ENCODE measurements at regions not wholly inside any gene's neighbourhood (a gene's known extent, or its start where the extent isn't known, plus 50 kb on each side); places are given as distances from the start of the nearest gene placed in this dataset.
"Not testable (repeated sequence)": the region's sequence is repeated elsewhere in the genome, so short reads cannot be mapped to it uniquely, and the experiment has no call there.

- not testable (repeated sequence) for DNase-seq
These were observed 824.7 kb downstream of the LRRTM4 start for GRCh38 chr2:76697439-76697838.

GRCh38 chr2:76692908-76693307 is 829.3 kb downstream of the LRRTM4 start:
- DNase-seq: no peak

GRCh38 chr2:76688732-76689131 is 833.4 kb downstream of the LRRTM4 start:
- no peak for DNase-seq

DNA sequence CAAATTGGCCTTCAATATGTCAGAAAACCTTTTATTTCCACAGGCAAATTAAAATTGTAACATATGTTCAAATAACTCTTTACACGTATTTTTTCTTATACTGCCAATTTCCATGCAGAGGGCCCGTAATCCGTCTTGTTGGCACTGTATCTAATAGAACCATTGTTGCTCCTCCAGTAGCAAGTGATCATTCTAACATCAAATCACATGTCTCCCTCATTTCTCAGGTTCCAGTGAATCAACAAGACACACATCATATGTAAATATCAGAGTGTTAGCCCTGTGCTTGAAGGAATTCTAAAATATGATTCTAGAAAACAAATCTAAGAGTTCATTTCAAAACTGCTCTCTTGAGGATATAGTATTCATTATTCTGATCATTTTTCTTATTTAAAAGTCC is 834.3 kb downstream of the LRRTM4 start:
- no peak for DNase-seq

DNA sequence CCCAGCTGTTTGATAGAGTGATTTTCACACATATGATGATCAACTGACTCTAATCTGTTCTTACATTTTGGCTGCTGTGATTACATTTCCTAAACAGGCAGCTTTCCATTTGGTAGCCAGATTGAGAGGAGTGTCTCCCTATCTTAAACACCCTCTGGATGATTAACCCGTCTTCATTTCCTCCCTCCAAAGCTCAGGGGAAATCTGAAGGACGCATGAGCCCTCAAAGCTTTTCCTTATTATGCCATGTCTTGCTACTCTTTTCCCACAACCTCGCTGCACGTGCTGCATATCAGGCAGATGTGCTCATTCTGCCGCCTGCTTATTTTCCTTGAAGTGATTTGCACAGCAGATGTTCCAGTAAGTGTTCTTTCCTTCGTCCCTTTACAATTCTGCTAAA is 837.4 kb downstream of the LRRTM4 start:
- no peak for DNase-seq

DNA sequence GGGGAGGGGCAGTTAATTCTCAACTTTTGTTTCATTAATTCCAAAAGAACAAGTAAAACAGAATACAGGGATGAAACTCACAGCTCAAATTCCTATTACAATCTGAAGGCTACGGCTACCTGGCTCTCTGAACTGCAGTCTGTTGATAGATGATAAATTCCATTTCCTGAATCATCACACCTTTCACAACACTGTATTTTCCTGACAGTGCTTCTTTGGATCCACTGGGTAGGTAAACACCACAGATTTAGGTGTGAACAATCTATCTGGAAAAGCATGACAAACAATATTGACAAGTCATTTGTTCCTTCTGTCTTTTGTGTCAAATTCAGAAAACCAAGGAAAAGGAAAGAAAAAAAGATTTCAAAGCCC is 843.2 kb downstream of the LRRTM4 start:
- DNase-seq: no peak

DNA sequence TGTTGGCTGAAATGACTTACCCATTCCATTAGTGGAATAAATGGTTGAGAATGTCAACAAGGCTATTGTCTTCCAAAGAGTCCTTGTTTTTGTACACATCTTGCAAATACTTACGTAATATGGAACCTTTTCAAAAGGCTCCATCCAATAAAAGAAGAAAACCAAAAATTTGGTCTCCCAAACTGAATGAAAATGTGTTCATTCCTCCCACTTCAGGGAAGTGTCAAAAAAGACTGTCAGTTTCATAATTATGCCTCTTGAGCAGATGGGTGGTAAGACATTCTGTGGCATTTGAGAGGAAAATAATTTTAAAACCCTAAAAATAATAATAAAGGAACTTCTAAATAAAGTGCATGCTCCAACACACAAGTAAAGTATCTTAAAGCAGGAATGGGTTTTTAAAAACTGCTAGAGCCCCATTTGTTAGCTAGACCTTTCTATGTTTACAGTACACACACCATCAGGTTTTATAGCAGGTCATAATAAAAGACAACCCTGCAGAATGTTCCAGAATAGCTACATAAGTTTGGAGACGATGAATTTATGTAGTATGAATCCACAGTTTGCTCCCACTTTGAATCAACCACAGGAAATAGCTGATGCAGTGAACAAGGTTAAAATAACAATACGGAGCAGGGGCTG is 843.7 kb downstream of the LRRTM4 start:
- no peak for DNase-seq

DNA sequence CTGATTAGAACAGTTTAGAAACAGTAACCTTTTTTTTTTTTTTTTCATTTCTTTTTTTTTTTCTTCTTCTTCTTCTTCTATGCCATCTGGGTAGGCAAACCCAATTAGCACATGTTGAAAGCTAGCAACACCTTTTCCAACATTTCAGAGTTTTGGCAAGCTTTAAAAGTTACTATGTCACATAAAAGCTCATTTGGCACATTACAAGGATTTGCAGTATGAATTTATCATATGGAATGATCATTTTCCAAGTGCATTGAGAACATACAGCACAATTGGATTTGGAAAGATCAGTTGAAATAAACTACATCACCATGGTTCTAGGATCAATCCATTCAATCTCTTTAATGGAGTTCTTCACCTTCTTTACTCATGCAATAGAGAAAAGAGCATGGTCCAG is 847.0 kb downstream of the LRRTM4 start:
- no peak for DNase-seq

DNA sequence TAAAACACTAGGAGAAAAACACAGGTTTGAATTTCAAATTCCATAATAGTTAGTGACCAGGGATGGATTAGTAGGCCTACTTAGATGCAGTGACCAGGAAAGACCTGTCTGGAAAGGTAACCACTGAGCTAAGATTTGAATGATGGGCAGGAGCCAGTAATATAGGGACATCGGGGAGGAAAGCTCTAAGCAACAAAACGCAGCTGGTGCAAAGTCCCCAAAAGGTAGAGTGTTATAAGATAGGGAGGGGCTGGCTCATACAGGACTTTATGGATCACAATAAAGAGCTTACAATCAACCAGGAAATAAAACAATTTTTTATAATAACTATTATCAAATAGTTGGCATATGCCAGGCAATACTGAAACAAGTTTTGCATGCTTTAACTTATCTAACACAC is 849.4 kb downstream of the LRRTM4 start:
- DNase-seq: no peak

DNA sequence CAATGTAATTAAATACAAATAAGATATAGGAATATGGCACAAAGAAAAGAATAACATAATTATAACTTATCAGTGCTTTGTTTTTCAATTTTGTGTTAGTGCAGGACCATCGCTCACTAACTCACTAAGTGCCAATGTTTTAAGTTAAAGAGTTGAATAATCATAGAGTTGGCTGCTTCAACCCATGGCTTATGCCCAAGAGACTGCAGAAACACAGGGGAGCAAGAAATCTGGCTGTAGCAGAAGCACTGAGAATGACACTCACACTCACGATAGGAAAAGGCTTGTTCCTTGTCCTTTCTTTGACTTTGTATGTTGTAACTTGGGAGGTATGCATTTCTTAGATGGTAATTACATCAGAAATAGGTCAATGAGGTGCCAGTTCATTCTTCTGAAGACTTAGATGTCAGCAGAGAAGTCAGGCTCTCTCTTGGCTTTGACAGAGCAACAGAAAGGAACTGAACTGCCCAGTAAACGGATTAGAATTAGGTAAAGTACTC is 852.2 kb downstream of the LRRTM4 start:
- DNase-seq: no peak

- no peak for DNase-seq
These were observed 853.9 kb downstream of the LRRTM4 start for GRCh38 chr2:76668279-76668678.

DNA sequence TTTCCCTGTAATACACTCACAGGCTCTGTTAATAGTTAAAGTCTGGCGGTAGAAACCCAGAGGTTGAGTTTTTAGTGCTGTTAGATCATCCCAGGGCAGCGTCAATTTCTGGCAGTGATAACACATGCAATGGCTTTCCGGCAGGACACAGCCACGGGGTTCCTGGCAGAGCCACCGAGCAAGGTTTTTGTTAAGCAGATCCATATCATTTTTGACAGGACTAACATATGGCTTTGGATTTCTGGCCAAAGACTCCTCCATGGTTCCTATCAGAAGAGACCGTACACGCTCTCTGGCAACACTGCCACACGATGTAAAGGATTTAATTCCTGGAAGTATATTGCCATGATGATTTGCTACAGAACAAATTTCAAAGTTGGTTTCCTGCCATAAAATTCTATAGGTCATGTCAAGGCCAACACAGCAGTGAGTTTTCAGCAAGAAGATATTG is 854.3 kb downstream of the LRRTM4 start:
- DNase-seq: no peak

DNA sequence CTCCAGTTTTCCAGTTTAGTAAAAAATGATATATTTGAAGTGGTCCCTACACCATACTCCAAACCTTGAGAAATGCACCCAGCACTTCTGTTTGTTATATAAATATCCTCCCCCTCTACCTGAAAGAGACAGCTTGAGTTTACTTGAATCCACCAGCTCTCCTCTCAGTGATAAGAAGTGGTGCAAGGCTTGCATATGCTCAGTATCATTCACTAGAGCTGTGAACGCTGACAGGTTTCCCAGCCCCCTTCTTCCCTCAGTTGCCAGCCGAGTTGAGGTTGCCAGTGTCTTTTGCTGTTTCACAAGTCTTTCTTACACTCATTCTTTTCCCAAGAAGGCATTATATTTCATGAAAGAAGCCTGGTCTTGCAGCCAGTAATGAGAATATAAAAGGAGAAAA is 880.0 kb downstream of the LRRTM4 start:
- DNase-seq: no peak

DNA sequence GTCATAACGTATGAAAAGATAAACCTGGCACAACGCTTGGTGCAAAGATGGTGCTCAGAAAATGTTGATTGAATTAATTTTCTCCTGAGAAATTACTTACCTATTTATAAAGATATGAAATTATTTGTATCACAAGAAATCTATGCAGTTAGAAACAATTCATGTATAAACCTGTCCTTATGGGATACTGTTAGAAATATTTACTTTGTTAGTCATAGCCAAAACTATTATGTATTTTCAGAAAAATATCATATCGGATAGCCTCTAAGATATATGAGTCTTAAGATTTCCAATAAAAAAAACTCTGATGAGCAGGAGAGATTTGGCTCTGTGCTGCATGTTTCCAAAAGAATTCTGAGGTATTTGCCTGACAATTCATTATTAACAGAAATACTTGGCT is 880.7 kb downstream of the LRRTM4 start:
- no peak for DNase-seq

- DNase-seq: no peak
These were observed 881.3 kb downstream of the LRRTM4 start for GRCh38 chr2:76640905-76641304.

- DNase-seq: no peak
These were observed 883.0 kb downstream of the LRRTM4 start for GRCh38 chr2:76639171-76639680.

- DNase-seq: no peak
These were observed 888.8 kb downstream of the LRRTM4 start for GRCh38 chr2:76633276-76633921.

DNA sequence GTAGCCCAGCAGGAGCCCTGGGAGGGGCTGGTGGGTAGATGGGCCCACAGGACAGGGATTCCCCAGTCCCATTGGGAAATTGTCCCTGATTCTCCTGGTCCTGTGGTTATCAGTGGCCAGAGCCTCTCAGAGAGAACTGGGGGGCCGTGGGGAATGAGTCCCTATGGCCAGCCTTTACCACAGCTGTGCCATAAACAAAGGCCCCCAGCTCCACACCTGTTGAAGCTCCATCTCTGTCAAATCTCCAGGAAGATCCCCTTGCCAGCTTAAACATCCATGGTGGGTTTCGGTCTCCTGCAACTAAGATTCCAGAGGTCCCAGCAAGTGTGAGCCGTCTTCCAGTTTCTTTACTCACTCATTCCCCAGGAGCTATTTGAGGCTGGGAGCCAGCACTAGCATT is 897.1 kb downstream of the LRRTM4 start:
- no peak for DNase-seq

- no peak for DNase-seq
These were observed 902.6 kb upstream of the GCFC2 start for GRCh38 chr2:76613330-76613729.

- DNase-seq: no peak
These were observed 902.0 kb upstream of the GCFC2 start for GRCh38 chr2:76612764-76613163.

DNA sequence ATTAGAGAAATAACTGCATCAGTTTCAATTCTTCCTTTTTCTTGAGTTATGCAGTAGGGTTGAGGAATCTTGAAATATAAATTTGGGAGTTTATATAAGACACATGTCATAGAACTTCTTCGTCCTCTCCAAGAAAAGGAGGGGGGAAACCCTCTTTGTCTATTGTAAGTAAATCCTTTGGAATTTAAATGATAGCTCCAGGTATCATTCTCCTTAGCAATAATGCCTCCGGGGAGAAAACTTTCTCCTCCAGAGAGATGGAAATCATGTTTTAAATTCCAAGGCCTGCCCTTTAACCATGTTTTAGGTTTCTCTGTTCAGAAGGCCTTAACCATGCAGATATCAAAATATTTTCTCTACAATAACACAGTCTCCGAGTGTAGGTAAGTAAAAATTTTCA is 899.7 kb upstream of the GCFC2 start:
- DNase-seq: no peak

DNA sequence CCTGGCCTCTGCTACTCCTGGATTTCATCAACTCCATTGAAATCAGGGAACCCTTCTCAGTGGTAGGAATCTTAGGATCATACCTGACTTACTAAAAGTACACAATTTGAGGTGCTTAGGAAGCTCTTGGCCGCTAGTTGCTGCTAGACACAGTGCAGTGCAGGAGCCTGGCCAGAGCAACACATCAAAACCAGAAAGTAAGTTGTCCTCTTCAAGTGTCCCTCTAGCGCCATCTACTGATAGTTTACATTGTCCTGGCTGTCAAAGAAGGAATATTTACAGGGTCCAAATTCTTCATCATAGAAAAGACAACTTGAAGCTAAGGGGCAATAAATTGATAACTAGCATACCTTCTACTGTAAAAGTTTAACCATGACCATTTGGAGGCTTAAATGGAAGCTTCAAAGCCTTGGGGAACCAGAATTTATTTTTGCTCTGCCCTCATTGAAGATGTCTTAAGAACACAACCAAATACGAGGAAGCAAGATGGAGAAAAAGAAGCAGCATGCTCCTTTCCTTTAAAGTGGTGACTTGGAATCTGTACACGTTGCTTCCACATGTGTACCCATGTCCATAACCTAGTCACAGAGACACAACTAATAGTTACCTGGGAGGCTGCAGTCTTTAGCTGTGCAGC is 889.1 kb upstream of the GCFC2 start:
- peak; percentile 82 for DNase-seq

- DNase-seq: no peak
These were observed 873.8 kb upstream of the GCFC2 start for GRCh38 chr2:76584474-76584873.

DNA sequence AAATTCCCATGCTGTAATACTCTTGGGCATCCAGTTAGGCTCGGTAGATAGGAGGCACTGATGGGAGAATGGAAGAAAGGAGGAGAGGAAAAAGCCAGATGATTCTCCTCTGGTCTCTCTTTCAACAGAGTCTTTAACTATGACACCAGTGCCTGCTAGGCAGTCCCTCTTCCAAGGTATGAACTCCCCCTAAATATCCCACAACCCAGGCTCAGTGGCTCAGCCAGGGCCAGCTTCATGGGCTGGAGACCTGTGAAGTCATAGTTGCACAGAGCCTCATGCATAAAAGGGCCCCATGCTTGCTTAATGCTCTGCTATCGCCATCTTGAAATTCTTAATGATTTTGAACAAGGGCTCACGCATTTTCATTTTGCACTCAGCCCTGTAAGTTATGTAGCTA is 869.2 kb upstream of the GCFC2 start:
- DNase-seq: no peak

Measured in NCI-H1105 (cell line).